Right renal cortex interstitium (tissue), 3 donors: ENCODE measurements at regions not wholly inside any gene's neighbourhood (a gene's known extent, or its start where the extent isn't known, plus 50 kb on each side); places are given as distances from the start of the nearest gene placed in this dataset.
"Not testable (repeated sequence)": the region's sequence is repeated elsewhere in the genome, so short reads cannot be mapped to it uniquely, and the experiment has no call there.

Source experiments
- DNase-seq, 3 donors: peaks; one replicate each; pipeline ENCODE4 v3.0.0-alpha.2; 2013; ENCODE audit warnings: low read depth in 3 of 3, low spot score in 2 of 3

GRCh38 chr6:12348530-12349511, 58.7 kb downstream of the EDN1 start:
- DNase-seq: no peak

GRCh38 chr6:12350644-12351170, 60.5 kb downstream of the EDN1 start:
- no peak for DNase-seq

GRCh38 chr6:12351672-12352071, 61.5 kb downstream of the EDN1 start:
- DNase-seq: no peak

- DNase-seq: no peak
These were observed 63.6 kb downstream of the EDN1 start for GRCh38 chr6:12353731-12354130.

- no peak for DNase-seq
These were observed 64.3 kb downstream of the EDN1 start for GRCh38 chr6:12354499-12354898.

GRCh38 chr6:12355354-12355753, 65.2 kb downstream of the EDN1 start:
- no peak for DNase-seq

GRCh38 chr6:12356431-12356830, 66.3 kb downstream of the EDN1 start:
- DNase-seq: no peak

GRCh38 chr6:12356983-12357972, 67.1 kb downstream of the EDN1 start:
- DNase-seq: no peak

GRCh38 chr6:12359036-12359435, 68.9 kb downstream of the EDN1 start:
- no peak for DNase-seq

GRCh38 chr6:12361042-12361765, 71.0 kb downstream of the EDN1 start:
- no peak for DNase-seq

- not testable (repeated sequence) for DNase-seq
These were observed 73.1 kb downstream of the EDN1 start for GRCh38 chr6:12363277-12363650.

- DNase-seq: no peak
These were observed 73.7 kb downstream of the EDN1 start for GRCh38 chr6:12363651-12364381.

- no peak for DNase-seq
These were observed 74.5 kb downstream of the EDN1 start for GRCh38 chr6:12364621-12365020.

- no peak for DNase-seq
These were observed 76.6 kb downstream of the EDN1 start for GRCh38 chr6:12366731-12367130.

- no peak for DNase-seq
These were observed 77.3 kb downstream of the EDN1 start for GRCh38 chr6:12367412-12367811.

- DNase-seq: no peak
These were observed 79.2 kb downstream of the EDN1 start for GRCh38 chr6:12369355-12369754.

GRCh38 chr6:12369781-12370262, 79.7 kb downstream of the EDN1 start:
- DNase-seq: no peak

GRCh38 chr6:12371151-12371550, 81.0 kb downstream of the EDN1 start:
- no peak for DNase-seq

- DNase-seq: no peak
These were observed 81.5 kb downstream of the EDN1 start for GRCh38 chr6:12371641-12372146.
